SK-N-MC (cell line): ENCODE measurements at regions not wholly inside any gene's neighbourhood (a gene's known extent, or its start where the extent isn't known, plus 50 kb on each side); places are given as distances from the start of the nearest gene placed in this dataset.
A peak's percentile ranks its signal among the peaks of the same experiment; 100 is the strongest.
"Not testable (repeated sequence)": the region's sequence is repeated elsewhere in the genome, so short reads cannot be mapped to it uniquely, and the experiment has no call there.

Source experiments
- DNase-seq: peaks from one replicate; pipeline ENCODE4 v3.0.0-alpha.2; 2011; ENCODE audit warnings: low read depth, low spot score
- H3K27ac ChIP-seq: fragments of 200-600 bp; sonication (generic); 2 replicates; pipeline ENCODE4 v1.5.1; 2016; ENCODE audit warnings: mixed run types
- H3K36me3 ChIP-seq: fragments of 200-600 bp; sonication (generic); 2 replicates; pipeline ENCODE4 v1.6.1; 2017; ENCODE audit warnings: antibody characterized with exemption, low read length, mixed read lengths; ENCODE audit not compliant: insufficient read depth
- H3K4me3 ChIP-seq: fragments of 200-600 bp; sonication (generic); 2 replicates; pipeline ENCODE4 v1.5.1; 2016
- H3K9ac ChIP-seq: fragments of 200-600 bp; sonication (generic); 2 replicates; pipeline ENCODE4 v1.8.0; 2017; ENCODE audit warnings: mixed run types, mixed read lengths; ENCODE audit not compliant: insufficient read length
- H3K9me3 ChIP-seq: fragments of 200-600 bp; sonication (generic); 2 replicates; pipeline ENCODE4 v1.6.1; 2017; ENCODE audit warnings: low read depth, mild to moderate bottlenecking, antibody characterized with exemption, low read length, moderate library complexity, mixed read lengths
- EZH2 ChIP-seq: fragments of 200-600 bp; sonication (generic); IDR thresholded peaks from one replicate; pipeline ENCODE4 v1.6.1; 2017; ENCODE audit warnings: antibody characterized with exemption
- FOXP2 ChIP-seq: optimal IDR thresholded peaks from 2 replicates; pipeline ENCODE3; 2011; ENCODE audit warnings: mild to moderate bottlenecking, moderate library complexity; ENCODE audit not compliant: insufficient read depth; ENCODE audit errors: extremely low read length, control extremely low read depth
- POLR2AphosphoS5 ChIP-seq: IDR thresholded peaks from 2 replicates; pipeline ENCODE4 v1.6.1; 2012; ENCODE audit warnings: mild to moderate bottlenecking, low read depth, low read length, borderline replicate concordance

DNA sequence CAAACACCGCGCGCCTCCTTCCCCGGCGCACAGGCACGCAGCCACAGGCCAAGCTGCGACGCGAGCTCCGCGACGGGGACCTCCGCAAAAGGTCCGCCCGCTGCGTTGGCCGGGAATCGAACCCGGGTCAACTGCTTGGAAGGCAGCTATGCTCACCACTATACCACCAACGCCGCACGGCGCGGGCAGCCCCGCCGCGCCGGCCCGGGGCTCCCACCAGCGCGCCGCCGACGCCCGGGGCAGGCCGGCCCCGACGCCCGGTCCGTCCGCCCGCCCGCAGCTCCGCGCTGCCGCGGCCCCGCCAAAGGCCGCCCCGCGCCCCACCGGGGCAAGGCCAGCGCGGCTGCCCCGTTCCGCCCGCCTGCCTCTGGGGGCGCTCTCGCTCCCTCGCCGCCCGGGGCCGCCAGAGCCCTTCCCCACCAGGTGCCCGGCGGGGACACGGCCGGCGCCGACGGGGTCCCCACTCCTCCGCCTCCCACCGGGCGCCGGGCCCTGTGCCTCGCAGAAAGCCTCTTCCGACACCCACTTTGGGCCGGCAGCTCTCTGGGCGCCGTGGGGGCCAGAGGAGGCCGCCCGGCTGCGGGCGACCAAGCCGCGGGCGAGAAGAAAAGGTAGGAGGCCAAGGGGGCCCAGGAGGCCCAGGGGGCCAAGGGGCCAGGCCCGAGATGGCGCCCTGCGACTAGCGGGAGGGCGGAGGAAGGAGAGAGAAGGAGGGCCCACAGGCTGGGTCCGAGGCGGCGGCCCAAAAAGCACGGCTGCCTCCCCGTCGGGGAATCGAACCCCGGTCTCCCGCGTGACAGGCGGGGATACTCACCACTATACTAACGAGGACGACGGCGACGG is 50.2 kb upstream of the FCGR2A start:
- H3K9ac ChIP-seq: not testable (repeated sequence)

DNA sequence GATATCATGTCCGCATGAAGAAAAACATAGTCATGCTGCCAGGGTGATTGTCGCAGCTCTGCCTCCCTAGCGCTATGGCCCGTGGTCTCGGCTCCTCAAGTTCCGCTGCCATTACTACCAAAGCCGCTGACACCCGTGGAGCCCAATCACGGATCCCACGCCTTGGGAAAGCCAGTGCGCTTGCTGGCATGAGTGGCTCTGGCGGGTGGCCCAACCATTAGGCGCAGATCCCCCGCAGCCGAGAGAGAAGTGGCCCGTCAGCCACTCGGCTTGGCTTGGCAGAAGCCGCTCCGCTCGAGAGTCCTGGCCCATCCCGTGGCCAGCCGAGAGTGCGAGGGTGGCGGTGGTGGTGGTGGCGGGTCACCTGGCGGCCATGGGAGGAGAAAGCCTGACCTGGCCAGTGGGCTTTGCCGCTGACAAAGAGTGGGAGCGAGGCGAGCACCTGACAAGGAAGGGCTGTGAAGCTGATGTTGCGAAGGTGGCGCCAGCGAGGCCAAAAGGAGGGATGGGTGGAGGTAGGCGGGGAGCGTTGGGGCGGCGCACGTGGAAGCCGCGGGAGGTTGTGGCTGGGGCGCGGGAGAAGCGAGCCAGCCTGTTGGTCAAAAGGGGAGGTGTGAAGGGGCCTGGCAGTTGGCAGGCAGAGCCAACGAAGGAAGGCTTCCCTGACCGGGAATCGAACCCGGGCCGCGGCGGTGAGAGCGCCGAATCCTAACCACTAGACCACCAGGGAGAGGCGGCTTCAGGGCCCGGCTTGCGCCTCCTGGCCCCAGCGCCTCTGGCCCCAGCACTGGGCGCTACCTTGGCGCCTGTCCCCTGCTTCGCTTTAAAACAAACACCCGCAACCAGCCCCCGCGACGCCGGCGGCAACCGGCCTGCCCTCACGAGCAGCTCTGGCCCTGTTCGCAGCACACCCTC is 51.0 kb upstream of the FCGR2A start:
- not testable (repeated sequence) for H3K27ac ChIP-seq, H3K36me3 ChIP-seq, H3K9me3 ChIP-seq, H3K9ac ChIP-seq, H3K4me3 ChIP-seq, DNase-seq

More for the DNA sequence above, 50.2 kb upstream of the FCGR2A start:
- not testable (repeated sequence) for DNase-seq, H3K4me3 ChIP-seq, H3K36me3 ChIP-seq, H3K9me3 ChIP-seq, H3K27ac ChIP-seq

DNA sequence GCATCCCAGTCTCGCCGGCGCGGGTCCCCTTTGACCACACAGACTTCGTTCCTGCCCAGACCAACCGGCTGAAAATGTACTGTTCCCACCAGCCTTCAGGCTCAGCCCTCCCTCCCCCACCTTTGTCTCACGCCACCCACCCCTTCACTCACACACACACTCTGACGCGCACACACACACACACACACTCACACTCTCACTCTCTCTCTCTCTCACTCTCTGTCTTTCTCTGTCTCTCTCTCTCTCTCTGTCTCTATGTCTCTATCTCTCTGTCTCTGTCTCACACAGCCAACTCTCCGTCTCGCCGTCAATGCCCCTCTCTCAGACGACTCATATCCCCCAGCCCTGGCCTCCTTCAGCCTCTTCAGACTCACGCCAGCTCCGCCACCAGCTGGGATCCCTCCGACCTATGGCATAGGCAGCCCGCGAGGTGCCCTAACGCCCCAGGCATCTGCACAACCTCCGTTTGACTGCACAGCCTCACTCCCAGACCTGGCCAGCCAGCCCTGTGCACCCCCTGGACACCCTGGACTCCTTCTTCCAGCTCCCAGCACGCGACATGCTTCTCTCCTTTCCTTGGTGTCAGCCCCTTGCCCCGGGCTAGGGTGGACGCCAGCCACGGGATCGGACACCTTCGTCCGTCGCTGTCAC is 53.4 kb upstream of the FCGR2A start:
- H3K36me3 ChIP-seq, H3K9me3 ChIP-seq, DNase-seq, H3K9ac ChIP-seq, H3K27ac ChIP-seq, H3K4me3 ChIP-seq: not testable (repeated sequence)

DNA sequence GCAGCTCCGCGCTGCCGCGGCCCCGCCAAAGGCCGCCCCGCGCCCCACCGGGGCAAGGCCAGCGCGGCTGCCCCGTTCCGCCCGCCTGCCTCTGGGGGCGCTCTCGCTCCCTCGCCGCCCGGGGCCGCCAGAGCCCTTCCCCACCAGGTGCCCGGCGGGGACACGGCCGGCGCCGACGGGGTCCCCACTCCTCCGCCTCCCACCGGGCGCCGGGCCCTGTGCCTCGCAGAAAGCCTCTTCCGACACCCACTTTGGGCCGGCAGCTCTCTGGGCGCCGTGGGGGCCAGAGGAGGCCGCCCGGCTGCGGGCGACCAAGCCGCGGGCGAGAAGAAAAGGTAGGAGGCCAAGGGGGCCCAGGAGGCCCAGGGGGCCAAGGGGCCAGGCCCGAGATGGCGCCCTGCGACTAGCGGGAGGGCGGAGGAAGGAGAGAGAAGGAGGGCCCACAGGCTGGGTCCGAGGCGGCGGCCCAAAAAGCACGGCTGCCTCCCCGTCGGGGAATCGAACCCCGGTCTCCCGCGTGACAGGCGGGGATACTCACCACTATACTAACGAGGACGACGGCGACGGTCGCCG is 57.4 kb upstream of the FCGR2A start:
- not testable (repeated sequence) for DNase-seq, H3K9me3 ChIP-seq, H3K36me3 ChIP-seq, H3K9ac ChIP-seq, H3K4me3 ChIP-seq, H3K27ac ChIP-seq

DNA sequence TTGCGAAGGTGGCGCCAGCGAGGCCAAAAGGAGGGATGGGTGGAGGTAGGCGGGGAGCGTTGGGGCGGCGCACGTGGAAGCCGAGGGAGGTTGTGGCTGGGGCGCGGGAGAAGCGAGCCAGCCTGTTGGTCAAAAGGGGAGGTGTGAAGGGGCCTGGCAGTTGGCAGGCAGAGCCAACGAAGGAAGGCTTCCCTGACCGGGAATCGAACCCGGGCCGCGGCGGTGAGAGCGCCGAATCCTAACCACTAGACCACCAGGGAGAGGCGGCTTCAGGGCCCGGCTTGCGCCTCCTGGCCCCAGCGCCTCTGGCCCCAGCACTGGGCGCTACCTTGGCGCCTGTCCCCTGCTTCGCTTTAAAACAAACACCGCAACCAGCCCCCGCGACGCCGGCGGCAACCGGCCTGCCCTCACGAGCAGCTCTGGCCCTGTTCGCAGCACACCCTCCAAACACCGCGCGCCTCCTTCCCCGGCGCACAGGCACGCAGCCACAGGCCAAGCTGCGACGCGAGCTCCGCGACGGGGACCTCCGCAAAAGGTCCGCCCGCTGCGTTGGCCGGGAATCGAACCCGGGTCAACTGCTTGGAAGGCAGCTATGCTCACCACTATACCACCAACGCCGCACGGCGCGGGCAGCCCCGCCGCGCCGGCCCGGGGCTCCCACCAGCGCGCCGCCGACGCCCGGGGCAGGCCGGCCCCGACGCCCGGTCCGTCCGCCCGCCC is 58.1 kb upstream of the FCGR2A start:
- not testable (repeated sequence) for H3K9ac ChIP-seq, H3K27ac ChIP-seq, H3K9me3 ChIP-seq, H3K36me3 ChIP-seq, DNase-seq, H3K4me3 ChIP-seq

DNA sequence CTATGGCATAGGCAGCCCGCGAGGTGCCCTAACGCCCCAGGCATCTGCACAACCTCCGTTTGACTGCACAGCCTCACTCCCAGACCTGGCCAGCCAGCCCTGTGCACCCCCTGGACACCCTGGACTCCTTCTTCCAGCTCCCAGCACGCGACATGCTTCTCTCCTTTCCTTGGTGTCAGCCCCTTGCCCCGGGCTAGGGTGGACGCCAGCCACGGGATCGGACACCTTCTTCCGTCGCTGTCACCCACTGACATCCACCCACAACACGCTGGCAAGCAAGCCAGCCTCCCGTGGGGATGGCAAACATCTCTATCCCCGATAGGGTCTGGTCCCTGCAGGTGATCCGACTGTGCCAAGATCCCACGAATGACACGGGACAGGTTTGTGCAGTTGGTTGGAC is 60.5 kb upstream of the FCGR2A start:
- not testable (repeated sequence) for DNase-seq, H3K36me3 ChIP-seq, H3K9me3 ChIP-seq, H3K9ac ChIP-seq, H3K27ac ChIP-seq, H3K4me3 ChIP-seq

DNA sequence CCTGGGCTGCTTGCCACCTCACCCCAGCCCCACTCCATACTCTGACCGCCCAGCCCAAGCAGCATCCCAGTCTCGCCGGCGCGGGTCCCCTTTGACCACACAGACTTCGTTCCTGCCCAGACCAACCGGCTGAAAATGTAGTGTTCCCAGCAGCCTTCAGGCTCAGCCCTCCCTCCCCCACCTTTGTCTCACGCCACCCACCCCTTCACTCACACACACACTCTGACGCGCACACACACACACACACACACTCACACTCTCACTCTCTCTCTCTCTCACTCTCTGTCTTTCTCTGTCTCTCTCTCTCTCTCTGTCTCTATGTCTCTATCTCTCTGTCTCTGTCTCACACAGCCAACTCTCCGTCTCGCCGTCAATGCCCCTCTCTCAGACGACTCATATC is 61.0 kb upstream of the FCGR2A start:
- not testable (repeated sequence) for H3K9me3 ChIP-seq, H3K9ac ChIP-seq, H3K36me3 ChIP-seq, DNase-seq, H3K27ac ChIP-seq, H3K4me3 ChIP-seq

DNA sequence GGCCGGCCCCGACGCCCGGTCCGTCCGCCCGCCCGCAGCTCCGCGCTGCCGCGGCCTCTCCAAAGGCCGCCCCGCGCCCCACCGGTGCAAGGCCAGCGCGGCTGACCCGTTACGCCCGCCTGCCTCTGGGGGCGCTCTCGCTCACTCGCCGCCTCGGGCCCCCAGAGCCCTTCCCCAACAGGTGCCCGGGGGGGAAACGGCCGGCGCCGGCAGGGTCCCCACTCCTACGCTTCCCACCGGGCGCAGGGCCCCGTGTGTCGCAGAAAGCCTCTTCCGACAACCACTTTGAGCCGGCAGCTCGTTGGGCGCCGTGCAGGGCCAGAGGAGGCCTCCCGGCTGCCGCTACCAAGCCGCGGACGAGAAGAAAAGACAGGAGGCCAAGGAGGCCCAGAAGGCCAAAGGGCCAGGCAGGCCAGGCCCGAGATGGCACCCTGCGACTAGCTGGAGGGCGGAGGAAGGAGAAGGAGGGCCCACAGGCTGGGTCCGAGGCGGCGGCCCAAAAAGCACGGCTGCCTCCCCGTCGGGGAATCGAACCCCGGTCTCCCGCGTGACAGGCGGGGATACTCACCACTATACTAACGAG is 64.9 kb upstream of the FCGR2A start:
- Histone ChIP-seq H3K27ac (peak overlapping the region; percentile 87), H3K9ac (peak overlapping the region; percentile 84), H3K36me3 (no peaks in the 10 kb centered on the region), H3K9me3 (no peaks in the 10 kb centered on the region), H3K4me3 (peak overlapping the region; percentile 94)
- TF ChIP-seq FOXP2: no peak
- TF ChIP-seq POLR2AphosphoS5: no peak
- no peak for TF ChIP-seq EZH2
- no peak for DNase-seq
